Uterus (tissue), 2 donors: ENCODE measurements at regions not wholly inside any gene's neighbourhood (a gene's known extent, or its start where the extent isn't known, plus 50 kb on each side); places are given as distances from the start of the nearest gene placed in this dataset.

Experiments used
- POLR2A ChIP-seq, 2 donors: fragments of 450-650 bp; IDR thresholded peaks; one replicate each; pipeline ENCODE4 v1.6.1; 2016; ENCODE audit warnings: antibody characterized with exemption in 2 of 2, mild to moderate bottlenecking in 1 of 2, moderate library complexity in 1 of 2
- TF ChIP-seq, protein P1 (sequence below), 4 experiments: fragments of 200-600 bp in 2 of 4; fragments of 450-650 bp in 2 of 4; sonication (generic) in 2 of 4; IDR thresholded peaks; one replicate each; pipeline ENCODE4 v1.5.1; 2016 to 2019; ENCODE audit warnings: antibody characterized with exemption in 4 of 4, mild to moderate bottlenecking in 2 of 4, moderate library complexity in 1 of 4

DNA sequence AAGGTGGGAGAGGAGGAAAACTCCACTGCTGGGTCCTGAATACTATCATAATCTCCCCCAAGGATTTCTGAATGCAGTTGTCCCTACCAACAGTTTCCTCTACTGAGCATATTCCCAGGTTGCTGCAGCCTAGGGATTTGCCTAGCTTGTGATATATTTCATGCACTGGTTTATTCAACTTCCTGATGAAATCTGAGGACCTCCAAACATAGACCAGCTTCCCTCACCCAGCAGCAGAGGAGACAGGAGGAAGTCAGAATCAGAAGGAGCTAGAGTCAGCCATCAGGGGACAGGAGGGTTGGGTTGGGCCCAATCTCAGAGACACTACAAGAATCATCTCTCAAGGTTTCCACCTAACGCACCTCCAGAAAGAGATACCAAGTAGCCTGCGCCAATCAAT, 138.4 kb upstream of the TOP1 start:
- TF ChIP-seq, protein P1, sequence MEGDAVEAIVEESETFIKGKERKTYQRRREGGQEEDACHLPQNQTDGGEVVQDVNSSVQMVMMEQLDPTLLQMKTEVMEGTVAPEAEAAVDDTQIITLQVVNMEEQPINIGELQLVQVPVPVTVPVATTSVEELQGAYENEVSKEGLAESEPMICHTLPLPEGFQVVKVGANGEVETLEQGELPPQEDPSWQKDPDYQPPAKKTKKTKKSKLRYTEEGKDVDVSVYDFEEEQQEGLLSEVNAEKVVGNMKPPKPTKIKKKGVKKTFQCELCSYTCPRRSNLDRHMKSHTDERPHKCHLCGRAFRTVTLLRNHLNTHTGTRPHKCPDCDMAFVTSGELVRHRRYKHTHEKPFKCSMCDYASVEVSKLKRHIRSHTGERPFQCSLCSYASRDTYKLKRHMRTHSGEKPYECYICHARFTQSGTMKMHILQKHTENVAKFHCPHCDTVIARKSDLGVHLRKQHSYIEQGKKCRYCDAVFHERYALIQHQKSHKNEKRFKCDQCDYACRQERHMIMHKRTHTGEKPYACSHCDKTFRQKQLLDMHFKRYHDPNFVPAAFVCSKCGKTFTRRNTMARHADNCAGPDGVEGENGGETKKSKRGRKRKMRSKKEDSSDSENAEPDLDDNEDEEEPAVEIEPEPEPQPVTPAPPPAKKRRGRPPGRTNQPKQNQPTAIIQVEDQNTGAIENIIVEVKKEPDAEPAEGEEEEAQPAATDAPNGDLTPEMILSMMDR (IDR thresholded peaks at IDR 0.05): no peak
- TF ChIP-seq POLR2A (IDR thresholded peaks at IDR 0.05): no peak
